ENCODE measurements at regions not wholly inside any gene's neighbourhood (a gene's known extent, or its start where the extent isn't known, plus 50 kb on each side); places are given as distances from the start of the nearest gene placed in this dataset.

- no peak for TF ChIP-seq CREB1 (IDR thresholded peaks at IDR 0.05; ENCODE audit: low read depth)
- no peak for TF ChIP-seq NFIC (IDR thresholded peaks at IDR 0.05)
- no peak for TF ChIP-seq EGR1 (IDR thresholded peaks at IDR 0.05)
- TF ChIP-seq TAF1 (IDR thresholded peaks at IDR 0.05; ENCODE audit: low read depth), result no peak
- TF ChIP-seq, protein P1, sequence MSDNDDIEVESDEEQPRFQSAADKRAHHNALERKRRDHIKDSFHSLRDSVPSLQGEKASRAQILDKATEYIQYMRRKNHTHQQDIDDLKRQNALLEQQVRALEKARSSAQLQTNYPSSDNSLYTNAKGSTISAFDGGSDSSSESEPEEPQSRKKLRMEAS (IDR thresholded peaks at IDR 0.05), result no peak
- no peak for TF ChIP-seq USF1 (IDR thresholded peaks at IDR 0.05)
- TF ChIP-seq ZBTB7A (IDR thresholded peaks at IDR 0.05; ENCODE audit: low read depth), result no peak
- TF ChIP-seq EP300 (IDR thresholded peaks at IDR 0.05; ENCODE audit: borderline replicate concordance), result no peak
- no peak for TF ChIP-seq REST (IDR thresholded peaks at IDR 0.05; ENCODE audit: low read depth)
- TF ChIP-seq CEBPB (IDR thresholded peaks at IDR 0.05), result no peak
- no peak for TF ChIP-seq YY1 (IDR thresholded peaks at IDR 0.05; ENCODE audit: low read depth)
- TF ChIP-seq FOXM1 (IDR thresholded peaks at IDR 0.05; ENCODE audit: borderline replicate concordance, low read depth), result no peak
- TF ChIP-seq RAD21 (IDR thresholded peaks at IDR 0.05; ENCODE audit: low read depth), result no peak
- no peak for TF ChIP-seq TEAD4 (IDR thresholded peaks at IDR 0.05)
- no peak for TF ChIP-seq TCF12 (IDR thresholded peaks at IDR 0.05; ENCODE audit: low read depth)
Observed at GRCh38 chr17:83148317-83149028, 69.1 kb downstream of the METRNL start.

DNA sequence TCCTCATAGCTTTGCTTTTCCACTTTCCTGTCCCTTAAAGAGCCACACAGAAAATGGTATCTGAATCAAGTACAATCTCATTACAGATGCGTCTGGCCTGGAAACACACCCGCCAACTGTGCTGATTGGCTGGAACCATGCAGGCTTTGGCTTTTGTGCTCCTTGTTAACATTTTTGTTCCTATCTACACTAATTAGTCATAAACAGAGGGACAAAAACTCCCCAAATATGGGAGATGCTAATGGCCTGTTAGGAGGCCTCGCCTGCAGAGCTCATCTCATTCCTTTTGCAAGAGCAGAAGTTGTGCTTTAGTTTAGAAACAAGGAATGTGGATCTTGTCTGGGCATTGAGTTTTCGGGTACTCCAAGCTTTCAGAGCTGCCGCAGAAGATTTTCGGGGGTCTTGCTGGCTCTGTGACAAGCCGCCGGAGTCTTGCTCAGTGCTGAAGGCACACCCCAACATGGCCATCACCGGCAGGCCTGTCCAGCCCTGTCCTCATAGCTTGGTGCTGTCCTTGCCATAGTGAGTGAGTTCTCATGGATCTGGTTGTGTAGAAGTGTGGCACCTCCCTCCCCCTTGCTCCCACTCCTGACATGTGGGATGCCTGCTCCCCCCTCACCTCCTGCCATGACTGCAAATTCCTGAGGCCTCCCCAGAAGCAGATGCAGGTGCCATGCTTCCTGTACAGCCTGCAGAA is 69.8 kb downstream of the METRNL start:
- TF ChIP-seq, protein P1 (IDR thresholded peaks at IDR 0.05), result no peak
- TF ChIP-seq CEBPB (IDR thresholded peaks at IDR 0.05) (no peak), RAD21 (IDR thresholded peaks at IDR 0.05; ENCODE audit: low read depth) (no peak), REST (IDR thresholded peaks at IDR 0.05; ENCODE audit: low read depth) (no peak), NFIC (IDR thresholded peaks at IDR 0.05) (no peak), FOXM1 (IDR thresholded peaks at IDR 0.05; ENCODE audit: borderline replicate concordance, low read depth) (no peak), EP300 (IDR thresholded peaks at IDR 0.05; ENCODE audit: borderline replicate concordance) (no peak), YY1 (IDR thresholded peaks at IDR 0.05; ENCODE audit: low read depth) (no peak), ZBTB7A (IDR thresholded peaks at IDR 0.05; ENCODE audit: low read depth) (no peak), USF1 (IDR thresholded peaks at IDR 0.05) (no peak), EGR1 (IDR thresholded peaks at IDR 0.05) (no peak), TAF1 (IDR thresholded peaks at IDR 0.05; ENCODE audit: low read depth) (no peak), CREB1 (IDR thresholded peaks at IDR 0.05; ENCODE audit: low read depth) (no peak), TCF12 (IDR thresholded peaks at IDR 0.05; ENCODE audit: low read depth) (no peak), TEAD4 (IDR thresholded peaks at IDR 0.05) (no peak)

DNA sequence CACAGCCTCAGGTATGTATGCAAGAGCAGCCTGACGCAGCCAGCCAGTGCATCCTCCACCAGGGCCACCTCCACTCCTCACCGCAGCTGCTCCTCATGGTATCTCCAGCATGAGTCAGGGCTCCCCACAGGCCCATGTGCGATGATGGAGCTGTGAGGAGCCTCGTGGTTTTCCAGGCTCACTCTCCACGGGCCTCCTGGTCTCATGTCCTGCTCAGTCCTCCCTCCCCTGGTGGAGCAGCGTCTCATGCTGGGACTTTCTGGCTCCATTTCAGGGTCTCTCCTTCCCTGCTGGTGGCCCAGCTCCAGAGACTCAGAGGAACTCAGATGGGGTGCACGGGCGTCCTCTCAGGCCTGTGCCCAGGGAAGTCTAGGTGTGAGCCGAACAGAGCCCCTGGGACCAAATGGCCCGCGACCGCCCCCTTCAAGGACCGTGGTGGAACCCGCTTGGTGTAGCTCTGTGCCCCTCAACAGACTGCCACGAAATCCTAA is 70.4 kb downstream of the METRNL start:
- no peak for TF ChIP-seq TCF12 (IDR thresholded peaks at IDR 0.05; ENCODE audit: low read depth)
- TF ChIP-seq, protein P1 (IDR thresholded peaks at IDR 0.05), result no peak

GRCh38 chr17:83150369-83151055 is 71.1 kb downstream of the METRNL start:
- TF ChIP-seq TEAD4 (IDR thresholded peaks at IDR 0.05), result no peak

GRCh38 chr17:83151056-83151441 is 71.6 kb downstream of the METRNL start:
- TF ChIP-seq NFIC (IDR thresholded peaks at IDR 0.05) (no peak), RAD21 (IDR thresholded peaks at IDR 0.05; ENCODE audit: low read depth) (no peak), FOXM1 (IDR thresholded peaks at IDR 0.05; ENCODE audit: borderline replicate concordance, low read depth) (no peak), ZBTB7A (IDR thresholded peaks at IDR 0.05; ENCODE audit: low read depth) (no peak), YY1 (IDR thresholded peaks at IDR 0.05; ENCODE audit: low read depth) (no peak), CREB1 (IDR thresholded peaks at IDR 0.05; ENCODE audit: low read depth) (no peak)
